ENCODE measurements at regions not wholly inside any gene's neighbourhood (a gene's known extent, or its start where the extent isn't known, plus 50 kb on each side); places are given as distances from the start of the nearest gene placed in this dataset.

GRCh38 chr2:239833269-239834109, 191.7 kb downstream of the NDUFA10 start:
- Histone ChIP-seq H2AFZ (ENCODE audit: low read length) (no peak overlapping the region), H4K20me1 (ENCODE audit: control insufficient read depth, extremely low read depth, insufficient read depth, low read length) (no peaks in the 10 kb centered on the region), H3K4me1 (ENCODE audit: control insufficient read depth, extremely low read depth, insufficient read depth, low read length) (no peaks in the 10 kb centered on the region), H3K4me3 (replicated peaks in 1 of 4; ENCODE audit: control extremely low read depth in 1 of 4, insufficient read depth in 1 of 4, low read depth in 3 of 4, low read length in 4 of 4) (no peak overlapping the region), H3K79me2 (ENCODE audit: control insufficient read depth, insufficient read depth, low read length) (no peaks in the 10 kb centered on the region), H3K9me3 (ENCODE audit: control insufficient read depth, insufficient read depth, low read depth, low read length) (no peaks in the 10 kb centered on the region), H3K4me2 (ENCODE audit: extremely low read depth, insufficient read depth, low read length) (no peak overlapping the region), H3K9ac (ENCODE audit: insufficient read depth, low read length) (no peak overlapping the region), H3K27me3 (ENCODE audit: control insufficient read depth, insufficient read depth, low read length) (no peaks in the 10 kb centered on the region), H3K27ac (ENCODE audit: insufficient read depth, low read length) (no peak overlapping the region), H3K36me3 (ENCODE audit: control insufficient read depth, insufficient read depth, low read length) (no peaks in the 10 kb centered on the region)
- no peak for DNase-seq (ENCODE audit: low read depth in 2 of 2)
- no peak for TF ChIP-seq CTCF (conservative IDR thresholded peaks at IDR 0.05 in 1 of 2, IDR thresholded peaks at IDR 0.05 in 1 of 2; ENCODE audit: low read depth in 1 of 2, low read length in 2 of 2)
- TF ChIP-seq EZH2 (IDR thresholded peaks at IDR 0.05; ENCODE audit: low read length, missing control alignments): no peak

- H3K4me3 ChIP-seq (replicated peaks in 1 of 4; ENCODE audit: control extremely low read depth in 1 of 4, insufficient read depth in 1 of 4, low read depth in 3 of 4, low read length in 4 of 4): no peak overlapping the region
- H3K9me3 ChIP-seq (ENCODE audit: control insufficient read depth, insufficient read depth, low read depth, low read length): no peaks in the 10 kb centered on the region
- H3K27ac ChIP-seq (ENCODE audit: insufficient read depth, low read length): no peak overlapping the region
- DNase-seq (ENCODE audit: low read depth in 2 of 2): no peak
- no peak overlapping the region for H2AFZ ChIP-seq (ENCODE audit: low read length)
- H3K36me3 ChIP-seq (ENCODE audit: control insufficient read depth, insufficient read depth, low read length): no peaks in the 10 kb centered on the region
- H3K9ac ChIP-seq (ENCODE audit: insufficient read depth, low read length): no peak overlapping the region
- H3K27me3 ChIP-seq (ENCODE audit: control insufficient read depth, insufficient read depth, low read length): no peaks in the 10 kb centered on the region
- no peaks in the 10 kb centered on the region for H3K4me1 ChIP-seq (ENCODE audit: control insufficient read depth, extremely low read depth, insufficient read depth, low read length)
- H4K20me1 ChIP-seq (ENCODE audit: control insufficient read depth, extremely low read depth, insufficient read depth, low read length): no peaks in the 10 kb centered on the region
- H3K4me2 ChIP-seq (ENCODE audit: extremely low read depth, insufficient read depth, low read length): no peak overlapping the region
- TF ChIP-seq EZH2 (IDR thresholded peaks at IDR 0.05; ENCODE audit: low read length, missing control alignments) (no peak), CTCF (conservative IDR thresholded peaks at IDR 0.05 in 1 of 2, IDR thresholded peaks at IDR 0.05 in 1 of 2; ENCODE audit: low read depth in 1 of 2, low read length in 2 of 2) (no peak)
- H3K79me2 ChIP-seq (ENCODE audit: control insufficient read depth, insufficient read depth, low read length): no peaks in the 10 kb centered on the region
These were observed 192.5 kb downstream of the NDUFA10 start for GRCh38 chr2:239832490-239833268.

- no peak overlapping the region for H2AFZ ChIP-seq (ENCODE audit: low read length)
- no peaks in the 10 kb centered on the region for H3K27me3 ChIP-seq (ENCODE audit: control insufficient read depth, insufficient read depth, low read length)
- no peak overlapping the region for H3K27ac ChIP-seq (ENCODE audit: insufficient read depth, low read length)
- H3K4me3 ChIP-seq (replicated peaks in 1 of 4; ENCODE audit: control extremely low read depth in 1 of 4, insufficient read depth in 1 of 4, low read depth in 3 of 4, low read length in 4 of 4): no peak overlapping the region
- no peak for DNase-seq (ENCODE audit: low read depth in 2 of 2)
- H3K4me2 ChIP-seq (ENCODE audit: extremely low read depth, insufficient read depth, low read length): no peak overlapping the region
- H4K20me1 ChIP-seq (ENCODE audit: control insufficient read depth, extremely low read depth, insufficient read depth, low read length): no peaks in the 10 kb centered on the region
- no peaks in the 10 kb centered on the region for H3K79me2 ChIP-seq (ENCODE audit: control insufficient read depth, insufficient read depth, low read length)
- no peaks in the 10 kb centered on the region for H3K36me3 ChIP-seq (ENCODE audit: control insufficient read depth, insufficient read depth, low read length)
- no peak overlapping the region for H3K9ac ChIP-seq (ENCODE audit: insufficient read depth, low read length)
- H3K9me3 ChIP-seq (ENCODE audit: control insufficient read depth, insufficient read depth, low read depth, low read length): no peaks in the 10 kb centered on the region
- no peak for TF ChIP-seq CTCF (conservative IDR thresholded peaks at IDR 0.05 in 1 of 2, IDR thresholded peaks at IDR 0.05 in 1 of 2; ENCODE audit: low read depth in 1 of 2, low read length in 2 of 2)
- TF ChIP-seq EZH2 (IDR thresholded peaks at IDR 0.05; ENCODE audit: low read length, missing control alignments): no peak
- H3K4me1 ChIP-seq (ENCODE audit: control insufficient read depth, extremely low read depth, insufficient read depth, low read length): no peaks in the 10 kb centered on the region
These were observed 193.2 kb downstream of the NDUFA10 start for GRCh38 chr2:239831861-239832489.
